SKM-1 treated with dmso at 0.1 percent for 144 hours (cell line): ENCODE measurements at regions not wholly inside any gene's neighbourhood (a gene's known extent, or its start where the extent isn't known, plus 50 kb on each side); places are given as distances from the start of the nearest gene placed in this dataset.

Experiments used
- DNase-seq: peaks from one replicate; lab custom pipeline; 2025; ENCODE audit not compliant: unreplicated experiment; lab: John Stamatoyannopoulos, UW

GRCh38 chr6:138577151-138577915 is 78.0 kb upstream of the NHSL1 start:
- DNase-seq = no peak

DNA sequence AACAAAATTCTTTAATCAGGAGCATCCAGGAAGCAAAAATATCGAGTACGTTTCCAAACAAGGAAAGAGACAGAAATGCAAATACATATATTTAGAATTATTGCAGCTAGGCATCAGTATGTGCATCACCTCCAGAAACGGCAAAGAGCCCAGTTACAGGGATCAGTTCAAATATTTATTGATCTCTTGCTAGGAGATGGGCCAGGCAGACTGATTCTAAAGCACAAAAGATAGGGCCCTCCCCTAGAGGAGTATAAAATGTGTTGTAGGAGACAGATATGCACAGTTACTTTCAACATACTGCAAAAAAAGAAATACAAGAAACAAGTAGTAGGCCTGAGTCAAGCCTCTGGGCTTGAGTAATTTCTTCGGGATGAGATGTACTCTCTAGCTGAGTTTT is 80.7 kb upstream of the NHSL1 start:
- DNase-seq = no peak

DNA sequence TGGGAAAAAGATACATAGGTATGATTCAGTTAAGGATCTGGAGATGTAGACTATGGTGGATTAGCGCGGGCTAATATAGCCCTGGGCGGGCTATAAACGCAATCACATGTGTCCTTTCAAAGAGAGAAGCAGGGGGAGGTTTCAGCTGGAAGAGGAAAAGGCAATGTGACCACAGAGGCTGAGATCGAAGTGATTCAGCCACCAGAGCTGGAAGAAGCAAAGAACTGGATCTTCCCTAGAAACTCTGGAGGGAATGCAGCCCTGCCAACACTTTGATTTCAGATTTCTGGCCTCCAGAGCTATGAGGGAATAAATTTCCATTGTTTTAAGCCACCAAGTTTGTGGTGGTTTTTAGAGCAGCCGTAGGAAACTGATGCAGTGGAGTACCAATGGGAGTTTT is 81.5 kb upstream of the NHSL1 start:
- no peak for DNase-seq

DNA sequence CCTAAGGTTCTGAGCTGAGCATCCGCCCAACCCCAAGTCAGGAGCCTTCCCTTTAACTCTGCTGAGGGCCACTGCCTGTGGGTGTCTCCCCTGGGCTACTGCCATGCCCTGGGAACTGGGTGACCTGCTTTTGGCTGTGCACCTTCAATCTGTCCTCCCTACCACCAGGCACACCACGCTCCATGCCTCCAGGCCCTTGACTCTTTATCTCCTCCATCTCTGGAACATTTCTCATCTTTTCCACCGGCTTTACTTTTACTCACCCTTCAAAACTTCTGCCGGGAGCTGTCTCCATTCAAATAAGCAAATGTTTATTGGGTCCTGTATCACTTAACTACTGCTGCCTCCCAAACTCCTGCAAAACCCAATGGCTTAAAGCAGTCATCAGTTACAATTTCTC is 83.3 kb upstream of the NHSL1 start:
- no peak for DNase-seq

GRCh38 chr6:138586638-138587037 is 87.3 kb upstream of the NHSL1 start:
- no peak for DNase-seq

DNA sequence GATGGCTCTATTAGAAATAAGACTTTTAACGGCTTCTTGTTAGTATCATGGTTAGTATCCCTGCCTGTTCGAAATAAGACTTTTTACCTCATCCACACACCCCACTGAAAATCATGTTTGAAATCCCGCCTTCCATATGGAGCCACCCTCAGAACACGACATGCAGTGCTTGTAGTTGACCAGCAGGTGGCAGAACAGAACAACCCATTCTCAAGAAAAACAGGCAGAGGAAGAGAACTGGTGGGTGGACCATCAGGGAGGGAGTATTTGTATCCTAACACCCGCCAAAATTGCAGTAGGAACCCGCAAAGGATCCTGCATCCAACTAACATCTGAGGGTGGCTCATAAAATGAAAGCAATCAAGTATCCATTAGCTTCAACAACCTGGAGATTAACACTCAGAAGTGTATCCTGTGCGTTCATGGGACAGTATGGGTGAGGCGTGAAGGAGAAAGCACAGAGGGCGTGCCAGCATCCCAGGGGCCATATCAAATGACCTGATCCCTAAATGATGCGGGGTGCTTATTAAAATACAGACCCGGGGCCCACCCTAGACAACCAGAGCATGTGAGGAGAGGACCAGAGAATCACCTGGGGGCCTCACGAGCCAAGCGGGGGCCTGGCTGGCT is 89.6 kb upstream of the NHSL1 start:
- DNase-seq = peak; percentile 76

GRCh38 chr6:138590796-138591709 is 91.8 kb upstream of the NHSL1 start:
- DNase-seq = peak; percentile 52

GRCh38 chr6:138592749-138593123 is 93.4 kb upstream of the NHSL1 start:
- peak; percentile 66 for DNase-seq

- peak; percentile 18 for DNase-seq
These were observed 94.0 kb upstream of the NHSL1 start for GRCh38 chr6:138593124-138593877.

DNA sequence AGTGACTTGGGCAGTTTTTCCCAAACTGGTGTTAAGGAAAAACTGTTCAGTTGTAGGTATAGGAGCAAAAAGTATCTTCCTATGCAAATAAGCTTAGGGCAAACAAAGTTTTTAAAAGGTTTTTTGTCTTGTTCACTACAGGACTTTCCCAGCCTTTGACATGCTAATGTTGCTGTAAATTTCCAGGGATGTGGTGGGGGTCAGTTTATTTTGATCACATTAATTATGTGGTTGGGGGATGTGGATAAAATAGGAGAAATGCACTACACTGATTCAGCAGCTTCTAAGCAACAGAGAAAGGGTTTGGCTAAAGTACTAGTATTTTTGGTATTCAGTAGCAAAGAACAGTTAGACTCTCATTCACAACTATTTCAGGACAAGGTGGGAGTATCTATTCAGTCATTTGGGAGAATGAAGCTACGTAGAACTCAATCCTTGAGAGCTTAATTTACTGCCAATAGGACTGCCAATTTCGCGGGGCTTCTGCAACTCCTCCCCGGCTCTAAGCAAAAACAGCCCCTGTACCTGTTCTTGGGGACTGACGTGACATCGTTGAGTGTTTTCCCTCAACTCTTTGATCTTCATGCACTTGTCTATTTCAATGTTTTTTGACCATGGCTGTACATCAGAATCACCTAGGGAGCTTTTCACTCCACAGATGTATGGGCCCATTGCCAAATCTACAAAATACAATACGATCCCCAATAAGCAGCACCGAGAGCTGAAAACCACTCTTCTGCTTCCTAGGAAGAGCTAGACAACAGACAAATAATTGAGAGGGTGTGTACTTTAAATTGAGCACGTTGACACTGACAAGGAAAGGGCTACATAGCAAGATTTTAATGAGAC is 94.8 kb upstream of the NHSL1 start:
- no peak for DNase-seq

GRCh38 chr6:138594758-138595140 is 95.5 kb upstream of the NHSL1 start:
- DNase-seq = no peak

DNA sequence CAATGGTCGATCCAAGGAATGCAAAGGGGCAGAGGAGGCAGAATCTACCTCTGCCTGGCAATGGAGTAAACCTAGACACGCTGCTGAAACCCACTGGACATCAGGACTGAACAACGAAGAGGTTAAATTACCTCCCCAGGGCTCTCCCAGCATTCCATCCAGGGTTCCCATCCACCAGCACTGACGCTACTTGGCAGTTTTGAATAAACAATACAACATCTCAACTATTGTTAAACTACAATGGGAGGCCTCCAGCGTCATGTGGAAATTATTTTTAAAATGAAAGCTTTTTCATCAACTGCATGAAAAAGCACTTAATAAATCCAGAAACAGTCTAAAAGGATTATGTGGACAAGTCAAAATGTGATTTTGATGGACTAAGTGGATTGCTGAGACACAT is 96.8 kb upstream of the NHSL1 start:
- no peak for DNase-seq

DNA sequence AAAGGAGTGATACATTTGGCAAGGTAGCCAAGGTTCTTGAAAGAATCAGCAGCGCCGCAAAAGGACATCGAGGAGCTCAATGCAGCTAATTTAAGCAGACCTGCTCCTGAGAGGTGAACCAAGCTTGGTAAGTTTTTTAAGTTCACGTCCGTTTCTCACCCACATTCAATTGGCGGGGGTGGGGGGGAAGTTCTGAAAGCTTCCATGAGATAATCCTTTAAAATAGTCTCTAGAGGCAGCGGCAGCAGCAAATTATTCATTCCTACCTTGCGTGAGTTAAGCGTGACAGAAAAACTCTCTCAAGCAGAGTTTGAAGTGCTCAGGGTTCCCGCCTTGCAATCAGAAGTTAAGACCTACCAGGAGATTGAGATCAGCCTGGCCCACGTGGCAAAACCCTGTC is 97.3 kb upstream of the NHSL1 start:
- DNase-seq = no peak

- DNase-seq = no peak
These were observed 98.0 kb upstream of the NHSL1 start for GRCh38 chr6:138597336-138597735.

DNA sequence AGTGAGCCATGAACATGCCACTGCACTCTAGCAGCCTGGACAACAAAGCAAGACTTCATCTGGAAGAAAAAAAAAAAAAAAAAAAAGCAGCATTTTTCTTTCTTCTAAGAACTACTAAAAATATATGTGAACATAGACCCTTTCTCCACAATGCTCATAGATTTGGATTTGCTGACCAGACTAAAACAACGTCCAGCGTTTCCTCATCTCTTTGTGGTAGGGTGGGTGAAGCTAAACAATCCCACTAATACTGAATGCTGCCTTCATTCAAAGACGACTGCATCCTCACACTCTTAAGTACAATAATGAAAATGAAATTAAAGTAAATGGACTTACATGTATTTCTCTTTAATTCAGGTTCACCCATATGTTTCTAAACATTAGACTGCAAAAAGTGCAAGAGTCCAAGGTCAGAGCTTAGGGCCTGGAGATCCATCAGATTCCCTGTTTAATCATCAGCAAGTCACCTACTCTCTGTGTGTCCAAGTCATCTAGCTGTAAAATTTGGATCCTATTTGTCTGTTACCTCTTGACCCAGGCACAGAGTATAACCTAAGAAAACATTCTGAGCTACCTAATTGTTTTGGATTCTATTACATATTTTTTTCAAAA is 99.4 kb upstream of the NHSL1 start:
- DNase-seq = no peak

DNA sequence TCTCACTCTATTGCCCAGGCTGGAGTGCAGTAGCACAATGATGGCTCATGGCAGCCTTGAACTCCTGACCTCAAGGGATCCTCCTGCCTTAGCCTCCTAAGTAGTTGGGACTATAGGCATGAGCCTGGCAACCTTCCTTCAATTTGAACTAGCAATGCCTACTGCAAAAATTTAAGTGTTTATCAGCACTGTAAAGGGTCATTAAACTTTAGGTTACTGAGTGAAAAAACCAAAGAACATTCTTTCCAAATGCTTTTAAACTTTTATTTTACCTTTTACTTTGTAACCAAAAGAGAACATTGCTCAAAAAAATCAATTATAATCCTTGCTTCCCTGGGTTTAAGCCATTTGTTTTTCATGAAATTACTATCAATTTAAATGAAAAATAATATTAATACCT is 101.0 kb upstream of the NHSL1 start:
- DNase-seq = no peak

- no peak for DNase-seq
These were observed 101.4 kb upstream of the NHSL1 start for GRCh38 chr6:138600726-138601125.

DNA sequence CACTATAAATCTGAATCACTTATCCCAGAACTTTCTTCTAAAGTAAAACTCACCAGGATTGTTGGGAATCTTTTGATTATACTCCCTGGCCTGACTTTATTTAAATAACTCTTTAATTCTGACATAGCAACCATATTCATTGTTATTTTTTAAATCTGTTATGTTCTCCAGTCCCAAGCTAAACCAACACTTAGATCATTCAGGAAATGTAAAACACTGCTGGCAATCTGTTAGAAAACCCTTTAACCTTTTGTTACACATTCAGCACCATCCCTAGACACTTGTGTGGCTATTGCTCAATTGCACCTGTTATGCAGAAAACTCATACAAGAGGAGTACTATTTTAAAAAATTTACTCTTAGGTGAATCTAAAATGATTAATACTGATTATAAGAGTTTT is 101.8 kb upstream of the NHSL1 start:
- no peak for DNase-seq

DNA sequence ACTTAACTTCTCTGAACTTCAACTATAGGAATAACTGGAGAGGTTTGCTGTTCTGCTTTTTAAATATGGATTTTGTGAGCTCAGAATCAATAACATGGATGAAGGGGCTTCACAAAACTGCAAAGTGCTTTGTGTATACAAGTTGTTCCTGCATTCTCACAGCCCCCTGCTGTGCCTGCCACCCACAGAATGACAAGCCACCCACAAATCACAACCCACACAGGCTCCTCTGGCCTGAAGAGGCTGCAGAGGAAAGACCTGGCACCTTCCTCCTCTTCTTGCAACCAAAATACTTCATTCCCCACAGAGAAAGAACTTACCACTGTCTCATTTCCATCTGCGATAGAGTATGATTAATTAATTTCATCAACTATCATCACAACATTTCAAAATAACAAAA is 106.7 kb upstream of the NHSL1 start:
- DNase-seq = no peak
